Activated CD4-positive, alpha-beta T cell treated with anti-CD3 and anti-CD28 coated beads, Interleukin-10, Interleukin-2, amounts not matched to agents 100 ng/mL and 50 ng/mL, durations not matched to agents 16 hours and 8 hours (primary cell): ENCODE measurements at regions not wholly inside any gene's neighbourhood (a gene's known extent, or its start where the extent isn't known, plus 50 kb on each side); places are given as distances from the start of the nearest gene placed in this dataset.
"Not testable (repeated sequence)": the region's sequence is repeated elsewhere in the genome, so short reads cannot be mapped to it uniquely, and the experiment has no call there.

Experiments
- DNase-seq: peaks from one replicate; pipeline ENCODE4 v3.0.0-alpha.2; 2020

- DNase-seq: no peak
These were observed 130.0 kb upstream of the ZNF648 start for GRCh38 chr1:182191381-182192115.

- peak; percentile 66 for DNase-seq
These were observed 128.1 kb upstream of the ZNF648 start for GRCh38 chr1:182189535-182190066.

GRCh38 chr1:182186757-182187146 lies 125.2 kb upstream of the ZNF648 start:
- no peak for DNase-seq

- DNase-seq: no peak
These were observed 124.6 kb upstream of the ZNF648 start for GRCh38 chr1:182185842-182186756.

- DNase-seq: no peak
These were observed 123.6 kb upstream of the ZNF648 start for GRCh38 chr1:182185136-182185535.

GRCh38 chr1:182183606-182184005 lies 122.1 kb upstream of the ZNF648 start:
- DNase-seq: no peak

- no peak for DNase-seq
These were observed 120.8 kb upstream of the ZNF648 start for GRCh38 chr1:182182311-182182710.

GRCh38 chr1:182181167-182181572 lies 119.7 kb upstream of the ZNF648 start:
- DNase-seq: peak; percentile 6

GRCh38 chr1:182175361-182175931 lies 113.9 kb upstream of the ZNF648 start:
- DNase-seq: no peak

- DNase-seq: no peak
These were observed 113.0 kb upstream of the ZNF648 start for GRCh38 chr1:182174513-182174855.

GRCh38 chr1:182173808-182174512 lies 112.4 kb upstream of the ZNF648 start:
- DNase-seq: no peak

GRCh38 chr1:182172699-182173098 lies 111.2 kb upstream of the ZNF648 start:
- DNase-seq: no peak

GRCh38 chr1:182170891-182171461 lies 109.5 kb upstream of the ZNF648 start:
- no peak for DNase-seq

GRCh38 chr1:182169203-182169602 lies 107.7 kb upstream of the ZNF648 start:
- no peak for DNase-seq

- DNase-seq: no peak
These were observed 105.2 kb upstream of the ZNF648 start for GRCh38 chr1:182166750-182167149.

- DNase-seq: no peak
These were observed 104.8 kb upstream of the ZNF648 start for GRCh38 chr1:182166321-182166720.

- DNase-seq: no peak
These were observed 102.8 kb upstream of the ZNF648 start for GRCh38 chr1:182164273-182164672.

- DNase-seq: no peak
These were observed 102.3 kb upstream of the ZNF648 start for GRCh38 chr1:182163821-182164223.

GRCh38 chr1:182159443-182159842 lies 97.9 kb upstream of the ZNF648 start:
- no peak for DNase-seq

GRCh38 chr1:182157187-182157586 lies 95.7 kb upstream of the ZNF648 start:
- no peak for DNase-seq

- not testable (repeated sequence) for DNase-seq
These were observed 92.9 kb upstream of the ZNF648 start for GRCh38 chr1:182154425-182154824.

- peak; percentile 62 for DNase-seq
These were observed 88.0 kb upstream of the ZNF648 start for GRCh38 chr1:182149411-182149965.
